Upper lobe of left lung (tissue), 6 donors: ENCODE measurements at regions not wholly inside any gene's neighbourhood (a gene's known extent, or its start where the extent isn't known, plus 50 kb on each side); places are given as distances from the start of the nearest gene placed in this dataset.
"Not testable (repeated sequence)": the region's sequence is repeated elsewhere in the genome, so short reads cannot be mapped to it uniquely, and the experiment has no call there.

Experiments used
- ATAC-seq, 2 donors: fragments of 200-7000 bp; cut with Tn5 transposase; one replicate each; pipeline ENCODE4 v1.9.1; 2022; ENCODE audit warnings: mild to moderate bottlenecking in 2 of 2, moderate library complexity in 2 of 2; ENCODE audit not compliant: low FRiP score in 2 of 2
- DNase-seq, 2 donors: peaks; one replicate each; pipeline ENCODE4 v3.0.0-alpha.2; 2019 to 2020
- H3K27ac ChIP-seq, 4 donors: fragments of 200-600 bp; sonication (generic); one replicate each; pipeline ENCODE4 v1.5.1; 2016 to 2019
- H3K27me3 ChIP-seq, 4 donors: fragments of 200-600 bp; sonication (generic); one replicate each; pipeline ENCODE4 v1.5.1; 2017 to 2019
- H3K36me3 ChIP-seq, 4 donors: fragments of 200-600 bp; sonication (generic); one replicate each; pipeline ENCODE4 v1.5.1; 2016 to 2019
- H3K4me1 ChIP-seq, 4 donors: fragments of 200-600 bp; sonication (generic); one replicate each; pipeline ENCODE4 v1.5.1; 2018 to 2019
- H3K4me3 ChIP-seq, 4 donors: fragments of 200-600 bp; sonication (generic); one replicate each; pipeline ENCODE4 v1.5.1; 2017 to 2019; ENCODE audit warnings: mild to moderate bottlenecking in 2 of 4, moderate library complexity in 1 of 4
- H3K9me3 ChIP-seq, 4 donors: fragments of 200-600 bp; sonication (generic); one replicate each; pipeline ENCODE4 v1.5.1; 2018 to 2019
- CTCF ChIP-seq, 6 experiments: fragments of 450-650 bp in 4 of 6; fragments of 200-600 bp in 2 of 6; sonication (generic) in 2 of 6; IDR thresholded peaks; one replicate each; pipeline ENCODE4 v1.5.1; 2016 to 2019; ENCODE audit warnings: antibody characterized with exemption in 6 of 6
- EP300 ChIP-seq, 4 donors: sonication (generic); formaldehyde crosslinking; IDR thresholded peaks; one replicate each; pipeline ENCODE4 v1.5.1; 2017; ENCODE audit warnings: antibody characterized with exemption in 4 of 4, control low read depth in 2 of 4
- POLR2A ChIP-seq, 4 donors: fragments of 450-650 bp; IDR thresholded peaks; one replicate each; pipeline ENCODE4 v1.5.1; 2016 to 2017; ENCODE audit warnings: antibody characterized with exemption in 4 of 4, mild to moderate bottlenecking in 2 of 4
- POLR2AphosphoS5 ChIP-seq, 2 donors: sonication (generic); formaldehyde crosslinking; IDR thresholded peaks; one replicate each; pipeline ENCODE4 v1.5.1; 2017; ENCODE audit warnings: antibody characterized with exemption in 2 of 2
- WGBS, 2 donors: methylation state at CpG; one replicate each; pipeline ENCODE4 v1.1.5; 2017 to 2018; 5-methylcytosine and 5-hydroxymethylcytosine counted together
- small RNA-seq, 4 donors: library from RNA; depleted of rRNA; stranded (forward); fragments of <200 nt; gene quantifications; one replicate each; pipeline ENCODE3, GENCODE V24; 2016
- donor health status: DM: no; HTN: no; CAD: no; lungs with moderate emphysema.
- donor health status: DM: no; HTN: yes; CAD: no; lungs with severe emphysema.

GRCh38 chr4:177256950-177257349, 52.7 kb upstream of the NEIL3 start:
- Histone ChIP-seq H3K9me3 (no peaks in the 10 kb centered on the region), H3K27ac (no peak overlapping the region), H3K4me1 (no peaks in the 10 kb centered on the region), H3K4me3 (no peak overlapping the region), H3K27me3 (no peaks in the 10 kb centered on the region), H3K36me3 (no peaks in the 10 kb centered on the region)
- WGBS, 2 donors, result 72% methylated on average over 6 of the region's 6 CpGs
- ATAC-seq, result no peak
- TF ChIP-seq EP300 (IDR thresholded peaks at IDR 0.05) (no peak), CTCF (IDR thresholded peaks at IDR 0.05) (no peak), POLR2A (IDR thresholded peaks at IDR 0.05) (no peak), POLR2AphosphoS5 (IDR thresholded peaks at IDR 0.05) (no peak)
- no peak for DNase-seq

- DNase-seq, ATAC-seq: not testable (repeated sequence)
- 59 to 72% methylated on average over 2 of the region's 2 CpGs for WGBS, 2 donors
These were observed 50.2 kb upstream of the NEIL3 start for GRCh38 chr4:177259466-177259865.

More at GRCh38 chr4:177259466-177259865, 50.2 kb upstream of the NEIL3 start:
- H3K27me3 ChIP-seq, H3K27ac ChIP-seq, H3K4me3 ChIP-seq, H3K36me3 ChIP-seq, H3K9me3 ChIP-seq, H3K4me1 ChIP-seq: not testable (repeated sequence)

Small RNAs in the stretch of these regions (small RNA-seq; reads per million reads assigned to genes)
- gene RN7SKP136, result 0 reads per million in 4 donors
